GM12878 (cell line): ENCODE measurements at regions not wholly inside any gene's neighbourhood (a gene's known extent, or its start where the extent isn't known, plus 50 kb on each side); places are given as distances from the start of the nearest gene placed in this dataset.

Experiments used
- ATAC-seq: fragments of 200-7000 bp; cut with Tn5 transposase; 3 replicates; pipeline ENCODE4 v1.9.1; 2020; ENCODE audit warnings: mild to moderate bottlenecking, moderate library complexity
- BruUV-seq: library from RNA; stranded (reverse); fragments of 400-500 nt; replicated peaks from 2 replicates; lab custom pipeline; 2021; lab: Mats Ljungman, UMichigan
- CTCF ChIA-PET: fragments of 300-600 bp; sonication (Branson Sonifier 250); formaldehyde crosslinking; extraction: SDS; loops from one replicate; lab custom pipeline; 2021; ENCODE audit warnings: inconsistent platforms; lab: Yijun Ruan, JAX
- POLR2A ChIA-PET: fragments of 350-600 bp; formaldehyde crosslinking; extraction: SDS; loops from one replicate; lab custom pipeline; 2021; ENCODE audit warnings: inconsistent platforms; lab: Charles Lee
- RAD21 ChIA-PET: fragments of 300-600 bp; sonication (Branson Sonifier 250); formaldehyde crosslinking; loops from one replicate; lab custom pipeline; 2023; ENCODE audit warnings: antibody characterized with exemption; ENCODE audit not compliant: unreplicated experiment; lab: Charles Lee
- SMC1A ChIA-PET: fragments of 300-600 bp; sonication (Branson Sonifier 250); formaldehyde crosslinking; loops from one replicate; lab custom pipeline; 2023; ENCODE audit not compliant: unreplicated experiment, uncharacterized antibody; lab: Charles Lee
- DNase-seq: peaks from one replicate; pipeline ENCODE4 v3.0.0-alpha.2; 2011; ENCODE audit warnings: low read depth, low spot score
- FAIRE-seq: peaks from 3 replicates; lab custom pipeline; 2011; peaks lifted over from hg19 to GRCh38; lab: Jason Lieb, UNC
- H2AFZ ChIP-seq: 2 replicates; pipeline ENCODE4 v1.6.0; 2011; ENCODE audit warnings: low read depth, low read length, control low read depth; ENCODE audit not compliant: control insufficient read depth
- H3K27ac ChIP-seq: 2 replicates; pipeline ENCODE4 v1.5.1; 2011; ENCODE audit warnings: control low read depth; ENCODE audit not compliant: control insufficient read depth, insufficient read depth
- H3K27me3 ChIP-seq, 2 experiments: replicated peaks in 1 of 2; 2 replicates each; pipeline versions ENCODE4 v1.6.0 to v1.6.1; 2011; ENCODE audit warnings: low read length in 1 of 2; ENCODE audit not compliant: control insufficient read depth in 2 of 2, insufficient read depth in 2 of 2
- H3K36me3 ChIP-seq, 2 experiments: 2 replicates each; pipeline ENCODE4 v1.5.1; 2011; ENCODE audit warnings: low read length in 1 of 2; ENCODE audit not compliant: control insufficient read depth in 2 of 2, insufficient read depth in 2 of 2
- H3K4me1 ChIP-seq: 2 replicates; pipeline ENCODE4 v1.6.1; 2011; ENCODE audit warnings: mild to moderate bottlenecking, low read length, moderate library complexity, mixed read lengths; ENCODE audit not compliant: control insufficient read depth, insufficient read depth
- H3K4me2 ChIP-seq: 2 replicates; pipeline ENCODE4 v1.6.0; 2011; ENCODE audit warnings: control low read depth; ENCODE audit not compliant: control insufficient read depth, insufficient read depth
- H3K4me3 ChIP-seq: fragments of 200-600 bp; sonication (generic); 2 replicates; pipeline ENCODE4 v1.5.1; 2016
- H3K79me2 ChIP-seq: 2 replicates; pipeline ENCODE4 v1.6.0; 2011; ENCODE audit warnings: low read length; ENCODE audit not compliant: control insufficient read depth, insufficient read depth
- H3K9ac ChIP-seq: 2 replicates; pipeline ENCODE4 v1.8.0; 2011; ENCODE audit warnings: low read length, control low read depth, mixed read lengths; ENCODE audit not compliant: control insufficient read depth, insufficient read depth
- H3K9me3 ChIP-seq: replicated peaks from 3 replicates; pipeline ENCODE4 v1.5.1; 2011; ENCODE audit warnings: mild to moderate bottlenecking, low read length; ENCODE audit not compliant: control insufficient read depth, insufficient read depth
- H4K20me1 ChIP-seq: 2 replicates; pipeline ENCODE4 v1.6.0; 2011; ENCODE audit not compliant: control insufficient read depth, insufficient read depth
- MEF2A ChIP-seq: IDR thresholded peaks from 2 replicates; pipeline ENCODE4 v1.6.1; 2011; ENCODE audit warnings: low read depth, mild to moderate bottlenecking, low read length, moderate library complexity; ENCODE audit not compliant: insufficient read depth
- NFYB ChIP-seq: IDR thresholded peaks from 2 replicates; pipeline ENCODE4 v1.6.1; 2011; ENCODE audit warnings: low read depth, mild to moderate bottlenecking, low read length, improper control_type of control experiment, moderate library complexity; ENCODE audit not compliant: insufficient read depth
- RBBP5 ChIP-seq: fragments of 200-600 bp; sonication (generic); conservative IDR thresholded peaks from 2 replicates; pipeline ENCODE4 v1.6.1; 2016
- RUNX3 ChIP-seq: IDR thresholded peaks from 2 replicates; pipeline ENCODE4 v1.6.1; 2012; ENCODE audit warnings: low read length, inconsistent platforms
- SP1 ChIP-seq: IDR thresholded peaks from one replicate; pipeline ENCODE4 v1.6.1; 2011; ENCODE audit warnings: low read depth, low read length
- WGBS: methylation state at CpG from one replicate; pipeline ENCODE4 v1.1.6; 2016; ENCODE audit warnings: low lambda C conversion rate; ENCODE audit not compliant: insufficient replicate concordance, insufficient coverage; ENCODE audit errors: missing lambda C conversion rate; 5-methylcytosine and 5-hydroxymethylcytosine counted together
- in situ Hi-C: fragments of 300-500 bp; cut with MboI; formaldehyde crosslinking; loops from 9 replicates; pipeline ENCODE4 v1.14.3; 2018; ENCODE audit warnings: mixed read lengths
- intact Hi-C: fragments of 100-400 bp; cut with micrococcal nuclease; formaldehyde crosslinking; loops from one replicate; pipeline ENCODE4 v1.14.2; 2022; ENCODE audit not compliant: unreplicated experiment
- TF ChIP-seq, protein P1 (sequence below): fragments of 450-650 bp; IDR thresholded peaks from 2 replicates; pipeline ENCODE4 v1.6.1; 2018; ENCODE audit warnings: mild to moderate bottlenecking, low read depth, moderate library complexity; ENCODE audit not compliant: partially characterized antibody

DNA sequence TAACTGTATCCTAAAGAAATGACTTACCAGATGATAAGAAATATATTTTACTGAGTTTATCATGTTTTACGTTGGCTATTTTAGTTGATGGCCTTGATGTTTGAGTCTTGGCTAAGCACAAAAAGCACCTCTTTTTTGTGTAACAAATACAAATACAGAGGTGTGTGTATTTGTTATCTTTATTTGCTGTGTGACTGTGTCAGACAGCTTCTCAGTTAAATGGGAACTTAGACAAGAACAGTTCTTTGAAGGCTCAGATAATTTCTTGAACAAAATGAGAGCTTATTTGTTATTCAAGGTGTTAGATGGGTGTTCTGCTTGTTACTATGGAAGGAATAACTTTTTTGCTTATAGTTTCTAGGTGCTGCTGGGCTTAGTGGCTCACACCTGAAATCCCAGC is 95.4 kb downstream of the RPS12 start:
- in situ Hi-C loops = no loop called here
- H3K9me3 ChIP-seq = no peaks in the 10 kb centered on the region
- ChIA-PET SMC1A (no interaction called here), RAD21 (no interaction called here), CTCF (interaction anchor here (0.9 kb wide), 1 partner anchor 28 kb away, joined by 3 read pairs; no protein-coding TSS in a partner anchor), POLR2A (no interaction called here)
- no peak overlapping the region for H3K9ac ChIP-seq
- H3K36me3 ChIP-seq = no peaks in the 10 kb centered on the region
- TF ChIP-seq RBBP5 (no peak), MEF2A (no peak)
- TF ChIP-seq, protein P1, sequence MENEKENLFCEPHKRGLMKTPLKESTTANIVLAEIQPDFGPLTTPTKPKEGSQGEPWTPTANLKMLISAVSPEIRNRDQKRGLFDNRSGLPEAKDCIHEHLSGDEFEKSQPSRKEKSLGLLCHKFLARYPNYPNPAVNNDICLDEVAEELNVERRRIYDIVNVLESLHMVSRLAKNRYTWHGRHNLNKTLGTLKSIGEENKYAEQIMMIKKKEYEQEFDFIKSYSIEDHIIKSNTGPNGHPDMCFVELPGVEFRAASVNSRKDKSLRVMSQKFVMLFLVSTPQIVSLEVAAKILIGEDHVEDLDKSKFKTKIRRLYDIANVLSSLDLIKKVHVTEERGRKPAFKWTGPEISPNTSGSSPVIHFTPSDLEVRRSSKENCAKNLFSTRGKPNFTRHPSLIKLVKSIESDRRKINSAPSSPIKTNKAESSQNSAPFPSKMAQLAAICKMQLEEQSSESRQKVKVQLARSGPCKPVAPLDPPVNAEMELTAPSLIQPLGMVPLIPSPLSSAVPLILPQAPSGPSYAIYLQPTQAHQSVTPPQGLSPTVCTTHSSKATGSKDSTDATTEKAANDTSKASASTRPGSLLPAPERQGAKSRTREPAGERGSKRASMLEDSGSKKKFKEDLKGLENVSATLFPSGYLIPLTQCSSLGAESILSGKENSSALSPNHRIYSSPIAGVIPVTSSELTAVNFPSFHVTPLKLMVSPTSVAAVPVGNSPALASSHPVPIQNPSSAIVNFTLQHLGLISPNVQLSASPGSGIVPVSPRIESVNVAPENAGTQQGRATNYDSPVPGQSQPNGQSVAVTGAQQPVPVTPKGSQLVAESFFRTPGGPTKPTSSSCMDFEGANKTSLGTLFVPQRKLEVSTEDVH = no peak
- H3K4me3 ChIP-seq = no peak overlapping the region
- no peaks in the 10 kb centered on the region for H3K79me2 ChIP-seq
- H3K27ac ChIP-seq = no peak overlapping the region
- WGBS = 100% methylated on average over 1 of the region's 1 CpG
- no peaks in the 10 kb centered on the region for H3K4me1 ChIP-seq
- ATAC-seq (no peak), FAIRE-seq (no peak), DNase-seq (no peak)
- no peak overlapping the region for H2AFZ ChIP-seq
- no peaks in the 10 kb centered on the region for H4K20me1 ChIP-seq
- intact Hi-C loops = no loop called here
- H3K27me3 ChIP-seq = no peaks in the 10 kb centered on the region
- no TSS peak for BruUV-seq
- H3K4me2 ChIP-seq = no peak overlapping the region

DNA sequence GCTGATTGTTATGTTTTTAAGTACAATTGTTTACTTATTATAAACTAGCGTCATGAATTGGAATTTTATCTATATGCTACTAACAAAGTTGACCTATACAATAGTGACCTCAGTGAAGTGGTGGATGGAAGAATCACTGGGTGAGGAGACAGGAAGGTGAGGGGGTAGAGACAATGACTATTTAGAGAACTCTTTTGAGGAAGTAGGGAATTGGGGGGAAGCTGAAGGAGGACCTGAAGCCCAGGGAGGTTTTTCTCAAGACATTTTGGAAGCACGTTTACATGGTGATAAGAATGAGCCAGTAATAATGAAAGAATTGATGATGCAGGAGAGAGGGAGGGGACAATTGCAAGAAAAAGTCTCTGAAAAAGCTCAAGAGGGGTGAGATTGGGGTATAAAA is 96.4 kb downstream of the RPS12 start:
- ATAC-seq = no peak
- TF ChIP-seq NFYB = no peak
- TF ChIP-seq SP1 = no peak
- no peak for TF ChIP-seq RUNX3
- FAIRE-seq = no peak
- Histone ChIP-seq H3K4me1 (no peaks in the 10 kb centered on the region), H3K4me3 (no peak overlapping the region), H3K9me3 (no peaks in the 10 kb centered on the region), H3K27ac (no peak overlapping the region), H3K4me2 (no peak overlapping the region), H4K20me1 (no peaks in the 10 kb centered on the region), H2AFZ (no peak overlapping the region), H3K79me2 (no peaks in the 10 kb centered on the region), H3K9ac (no peak overlapping the region), H3K27me3 (no peaks in the 10 kb centered on the region), H3K36me3 (no peaks in the 10 kb centered on the region)
- RAD21 ChIA-PET = no interaction called here
- CTCF ChIA-PET = no interaction called here
- intact Hi-C loops (no loop called here), in situ Hi-C loops (no loop called here)
- DNase-seq = no peak
- SMC1A ChIA-PET = no interaction called here
- BruUV-seq = no TSS peak
- 12% methylated on average over 2 of the region's 2 CpGs for WGBS
- POLR2A ChIA-PET = no interaction called here
